ENCODE measurements at regions not wholly inside any gene's neighbourhood (a gene's known extent, or its start where the extent isn't known, plus 50 kb on each side); places are given as distances from the start of the nearest gene placed in this dataset.
"Not testable (repeated sequence)": the region's sequence is repeated elsewhere in the genome, so short reads cannot be mapped to it uniquely, and the experiment has no call there.

DNA sequence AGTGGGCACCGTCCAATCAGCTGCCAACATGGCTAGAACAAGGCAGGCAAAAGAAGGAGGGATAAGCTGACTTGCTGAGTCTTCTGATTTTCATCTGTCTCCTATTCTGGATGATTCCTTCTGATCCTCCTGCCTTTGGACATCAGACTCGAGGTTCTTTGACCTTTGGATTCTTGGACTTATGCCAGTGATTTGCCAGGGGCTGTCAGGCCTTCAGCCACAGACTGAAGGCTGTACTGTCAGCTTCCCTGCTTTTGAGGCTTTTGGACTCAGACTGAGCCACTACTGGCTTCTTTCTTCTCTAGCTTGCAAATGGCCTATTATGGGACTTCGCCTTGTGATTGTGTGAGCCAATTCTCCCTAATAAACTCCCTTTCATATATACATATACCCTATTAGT, 146.8 kb upstream of the IFNE start:
- TF ChIP-seq, protein P1, sequence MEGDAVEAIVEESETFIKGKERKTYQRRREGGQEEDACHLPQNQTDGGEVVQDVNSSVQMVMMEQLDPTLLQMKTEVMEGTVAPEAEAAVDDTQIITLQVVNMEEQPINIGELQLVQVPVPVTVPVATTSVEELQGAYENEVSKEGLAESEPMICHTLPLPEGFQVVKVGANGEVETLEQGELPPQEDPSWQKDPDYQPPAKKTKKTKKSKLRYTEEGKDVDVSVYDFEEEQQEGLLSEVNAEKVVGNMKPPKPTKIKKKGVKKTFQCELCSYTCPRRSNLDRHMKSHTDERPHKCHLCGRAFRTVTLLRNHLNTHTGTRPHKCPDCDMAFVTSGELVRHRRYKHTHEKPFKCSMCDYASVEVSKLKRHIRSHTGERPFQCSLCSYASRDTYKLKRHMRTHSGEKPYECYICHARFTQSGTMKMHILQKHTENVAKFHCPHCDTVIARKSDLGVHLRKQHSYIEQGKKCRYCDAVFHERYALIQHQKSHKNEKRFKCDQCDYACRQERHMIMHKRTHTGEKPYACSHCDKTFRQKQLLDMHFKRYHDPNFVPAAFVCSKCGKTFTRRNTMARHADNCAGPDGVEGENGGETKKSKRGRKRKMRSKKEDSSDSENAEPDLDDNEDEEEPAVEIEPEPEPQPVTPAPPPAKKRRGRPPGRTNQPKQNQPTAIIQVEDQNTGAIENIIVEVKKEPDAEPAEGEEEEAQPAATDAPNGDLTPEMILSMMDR (IDR thresholded peaks at IDR 0.05), result not testable (repeated sequence)
- TF ChIP-seq POLR2A (IDR thresholded peaks at IDR 0.05), result not testable (repeated sequence)

Measured in adrenal gland (tissue), 5 donors.